T follicular helper cell (primary cell): ENCODE measurements at regions not wholly inside any gene's neighbourhood (a gene's known extent, or its start where the extent isn't known, plus 50 kb on each side); places are given as distances from the start of the nearest gene placed in this dataset.

Source experiments
- DNase-seq: peaks from one replicate; pipeline ENCODE4 v3.0.0-alpha.2; 2020; ENCODE audit warnings: low read depth

DNA sequence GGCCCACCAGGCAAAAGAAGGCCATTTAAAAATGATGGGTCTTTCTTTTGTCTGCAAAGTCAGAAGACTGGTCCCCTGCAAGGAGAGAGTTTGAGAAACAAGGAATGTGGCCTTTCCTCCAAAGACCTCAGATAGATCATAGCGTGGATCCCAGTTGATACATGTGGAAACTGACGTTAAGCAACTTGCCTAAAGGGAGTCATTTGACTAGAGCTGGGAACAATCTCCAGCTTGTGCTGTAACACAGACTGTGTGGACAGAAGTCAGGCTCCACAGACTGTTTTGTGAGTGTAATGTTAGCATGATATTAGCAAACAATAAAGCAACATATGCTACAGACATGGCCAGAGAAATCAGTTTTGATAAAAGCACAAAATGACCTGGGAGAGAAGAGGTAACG, 140.4 kb upstream of the CITED2 start:
- DNase-seq, result no peak

DNA sequence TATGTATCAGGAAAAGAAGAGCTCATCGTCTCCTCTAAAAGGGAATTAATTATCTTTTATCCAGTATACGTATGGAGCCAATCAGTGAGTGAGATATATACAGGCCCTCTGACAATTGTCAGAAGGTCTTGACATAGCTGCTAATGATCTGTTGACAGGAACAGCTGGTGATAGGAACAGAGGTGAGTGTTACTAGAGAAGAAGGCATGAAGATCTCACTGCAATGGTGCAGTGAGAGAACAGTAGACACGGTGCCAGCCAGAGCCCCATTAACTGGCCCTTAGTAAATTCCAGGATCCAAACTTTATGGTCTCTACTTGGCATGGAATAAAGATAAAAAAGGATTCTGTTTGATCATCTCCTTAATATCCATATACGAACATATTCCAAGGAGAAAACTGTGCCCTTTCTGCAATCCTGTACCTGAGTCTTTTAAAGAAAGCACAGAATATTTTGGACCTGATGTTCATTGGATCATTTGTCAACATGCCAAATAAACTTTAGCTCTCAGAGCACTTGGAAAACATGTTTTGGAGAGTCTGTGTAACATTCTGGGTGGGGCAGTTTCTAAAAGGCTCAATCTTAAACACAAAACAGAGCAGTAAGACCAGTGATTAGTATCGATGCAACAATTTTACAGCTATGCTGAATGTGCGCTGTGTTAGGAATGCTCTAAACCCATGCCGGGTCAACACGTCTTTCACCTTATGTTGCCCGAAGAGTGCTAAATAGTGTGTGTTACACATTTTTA, 135.8 kb upstream of the CITED2 start:
- no peak for DNase-seq

DNA sequence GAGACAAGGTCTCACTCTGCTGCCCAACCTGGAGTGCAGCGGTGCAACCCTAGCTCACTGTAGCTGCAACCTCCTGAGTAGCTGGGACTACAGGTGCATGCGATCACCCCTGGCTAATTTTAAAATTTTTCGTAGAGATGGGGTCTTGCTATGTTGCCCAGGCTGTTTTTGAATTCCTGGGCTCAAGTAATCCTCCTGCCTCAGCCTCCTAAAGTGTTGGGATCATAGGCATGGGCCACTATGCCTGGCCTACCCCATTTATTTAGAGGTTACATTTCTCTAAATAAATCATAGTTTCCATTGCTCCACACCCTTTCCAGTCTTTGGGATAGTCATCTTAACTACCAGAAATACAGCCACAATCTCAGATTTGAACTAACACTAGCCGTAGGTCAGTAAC, 134.7 kb upstream of the CITED2 start:
- no peak for DNase-seq

DNA sequence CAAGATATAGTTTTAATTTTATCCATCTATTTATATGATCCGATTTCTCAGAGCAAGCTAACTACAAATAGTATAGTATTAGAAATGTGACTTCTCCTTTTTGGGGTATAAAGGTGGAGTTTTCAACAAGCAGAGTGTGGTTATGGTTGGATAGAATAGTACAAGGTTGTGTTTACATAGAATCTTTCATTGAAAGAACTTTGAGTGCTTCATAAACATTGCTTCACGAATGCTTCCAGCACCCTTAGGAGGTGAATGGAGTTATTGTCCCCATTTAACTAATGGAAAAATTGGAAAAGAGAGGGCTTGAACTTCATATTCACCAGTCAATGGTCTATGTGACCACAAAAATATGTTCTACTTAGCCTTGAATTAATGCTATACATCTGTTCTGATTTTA, 134.1 kb upstream of the CITED2 start:
- DNase-seq, result no peak

DNA sequence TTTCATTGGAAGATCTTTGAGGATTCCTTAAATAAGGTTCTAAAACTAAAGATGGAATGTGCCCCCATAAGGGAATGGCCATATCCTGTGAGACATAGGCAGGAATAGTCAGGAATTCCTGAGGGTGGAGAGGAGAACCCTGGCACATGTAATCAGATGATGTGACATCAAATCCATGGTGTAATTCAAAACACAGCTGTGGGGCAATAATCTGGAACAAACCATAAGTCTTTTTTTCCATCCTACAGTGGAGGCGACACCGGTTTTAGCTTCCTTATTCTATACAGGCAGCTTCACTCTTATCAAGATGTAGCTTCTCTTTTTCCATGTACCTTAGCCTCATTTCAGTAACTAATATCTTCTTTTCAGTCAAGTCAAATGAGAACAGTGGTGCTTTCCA, 133.6 kb upstream of the CITED2 start:
- DNase-seq, result no peak

DNA sequence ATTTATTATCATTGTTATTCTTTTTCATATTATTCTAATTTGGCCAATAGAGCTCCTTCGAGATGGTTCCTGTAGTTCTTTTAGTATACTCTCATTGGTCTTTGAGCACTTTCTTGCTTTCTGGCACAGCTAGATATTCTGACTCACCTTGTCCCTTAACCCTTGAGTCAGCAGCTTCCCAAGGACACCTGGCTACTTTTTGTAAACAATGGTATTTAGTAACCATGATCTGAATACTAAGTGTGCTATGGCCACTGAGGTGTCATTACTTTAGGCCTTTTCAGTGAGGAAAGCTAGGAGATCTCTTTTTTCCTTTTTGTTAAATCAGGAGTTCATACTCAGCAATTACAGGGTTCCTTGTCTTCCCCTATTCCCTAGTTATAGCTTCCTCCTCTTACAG, 126.5 kb upstream of the CITED2 start:
- DNase-seq, result no peak

DNA sequence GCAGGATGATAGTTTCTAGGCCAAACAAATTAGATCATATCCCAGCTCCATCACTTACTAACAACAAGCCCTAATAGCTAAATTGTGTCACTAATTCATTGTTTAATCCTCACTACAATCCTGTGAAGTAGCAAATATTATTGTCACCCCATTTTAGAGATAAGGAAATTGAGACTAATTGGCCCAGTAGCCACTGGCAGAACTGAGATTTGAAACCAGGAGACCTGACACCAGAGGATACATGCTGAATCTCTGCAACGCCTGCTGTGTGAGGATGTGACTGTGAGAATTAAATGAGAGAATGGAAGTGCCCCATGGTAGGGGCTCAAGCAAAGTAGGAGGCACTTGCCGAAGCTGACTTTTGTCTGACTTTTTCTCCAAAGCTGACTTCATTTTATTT, 124.3 kb upstream of the CITED2 start:
- DNase-seq, result no peak

DNA sequence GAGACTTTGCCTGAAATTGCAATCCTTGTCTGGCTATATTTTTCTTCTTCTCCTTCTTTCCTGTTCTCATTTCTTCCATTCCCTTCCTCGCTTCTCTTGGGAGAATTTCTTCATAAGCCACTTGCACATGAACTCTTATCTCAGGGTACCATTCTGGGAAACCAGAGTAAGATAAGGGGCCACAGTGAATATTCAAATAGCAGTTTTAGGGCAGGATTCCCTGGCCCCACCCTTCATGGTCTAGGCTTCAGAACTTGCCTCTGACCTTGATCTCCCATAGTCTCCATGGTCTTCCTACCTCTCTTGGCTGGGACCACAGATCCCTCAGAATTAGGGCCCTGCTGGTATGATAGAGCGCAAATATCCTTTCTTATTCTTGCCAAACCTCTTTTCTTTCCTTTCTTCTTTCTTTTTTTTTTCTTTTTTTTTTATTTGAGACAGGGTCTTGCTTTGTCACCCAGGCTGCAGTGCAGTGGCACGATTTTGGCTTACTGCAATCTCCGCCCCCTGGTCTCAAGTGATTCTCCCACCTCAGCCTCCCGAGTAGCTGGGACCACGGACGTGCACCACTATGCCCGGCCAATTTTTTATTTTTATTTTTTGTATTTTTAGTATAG, 123.0 kb upstream of the CITED2 start:
- DNase-seq, result no peak

DNA sequence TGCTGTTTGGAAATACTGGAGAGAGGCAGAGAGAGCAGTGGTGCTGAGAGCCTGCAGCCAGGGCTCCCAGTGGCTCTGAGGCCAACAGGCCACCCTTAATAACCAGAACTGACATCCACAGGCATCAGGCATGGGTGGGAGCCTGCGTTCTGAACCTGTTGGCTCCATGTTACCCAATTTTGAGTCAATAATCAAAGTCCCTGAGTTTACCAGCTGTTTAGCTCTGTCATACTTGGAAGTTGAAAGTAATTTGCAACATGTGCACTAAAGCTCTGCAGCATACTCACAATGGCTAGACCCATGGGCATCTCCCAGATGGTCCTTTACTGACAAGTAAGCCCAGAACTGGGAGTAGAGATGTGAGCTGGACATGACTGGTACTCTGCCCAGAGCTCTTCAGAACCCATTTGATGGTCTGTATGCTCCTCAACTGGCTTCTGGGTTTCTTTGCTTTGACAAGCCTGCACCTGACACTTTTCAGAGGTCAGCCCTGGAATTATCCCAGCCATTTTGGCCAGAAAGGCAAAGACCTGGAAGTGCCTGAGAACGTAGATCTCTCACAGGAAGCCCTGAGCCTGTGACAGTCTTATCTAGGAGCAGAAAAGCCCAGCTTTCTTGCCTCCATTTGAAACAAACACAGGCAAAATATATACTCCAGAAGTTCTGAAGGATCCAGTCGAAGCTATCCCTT, 122.4 kb upstream of the CITED2 start:
- DNase-seq, result no peak

DNA sequence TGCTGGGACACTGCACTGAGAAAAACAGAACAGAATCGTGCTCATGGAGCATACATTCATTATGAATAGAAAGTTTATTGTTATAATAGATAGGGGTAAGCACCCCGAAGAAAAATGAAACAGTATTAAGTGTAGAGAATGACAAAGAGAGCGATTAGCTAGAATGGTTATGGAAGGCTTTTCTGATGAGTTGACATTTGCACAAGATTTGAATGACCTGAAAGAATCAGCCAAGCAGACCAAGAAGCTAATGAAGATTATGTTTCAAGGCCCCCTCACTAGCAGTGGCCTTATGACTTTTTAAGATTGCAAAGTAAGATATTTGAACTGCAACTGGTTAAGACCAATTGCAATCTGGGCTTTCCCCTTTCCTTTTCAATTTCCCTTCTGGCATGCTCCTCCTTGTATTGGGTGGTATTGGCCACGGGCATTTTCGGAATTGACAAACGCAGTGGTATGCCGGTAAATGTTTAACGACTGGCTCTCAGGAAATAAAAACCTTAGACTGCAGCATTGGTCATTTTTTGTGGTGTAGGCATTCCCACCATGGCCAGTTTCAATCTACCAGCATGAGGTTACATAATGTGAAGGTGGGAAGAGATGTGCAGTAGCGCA, 120.0 kb upstream of the CITED2 start:
- no peak for DNase-seq

DNA sequence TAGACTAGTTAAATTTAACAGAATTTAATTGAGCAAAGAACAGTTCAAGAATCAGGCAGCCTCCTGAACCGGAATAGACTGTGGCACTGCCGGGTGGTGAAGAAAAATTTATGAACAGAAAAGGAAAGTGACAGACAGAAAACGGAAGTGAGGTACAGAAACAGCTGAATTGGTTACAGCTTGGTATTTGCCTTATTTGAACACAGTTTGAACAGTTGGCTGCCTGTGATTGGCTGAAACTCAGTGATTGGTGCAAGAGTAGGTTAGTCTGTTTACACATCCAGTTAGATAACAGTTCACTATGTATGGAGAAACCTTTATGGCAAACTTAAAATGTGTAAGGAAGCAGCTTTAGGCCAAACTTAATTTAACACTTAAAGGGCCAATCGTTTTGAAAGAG, 116.0 kb upstream of the CITED2 start:
- no peak for DNase-seq

DNA sequence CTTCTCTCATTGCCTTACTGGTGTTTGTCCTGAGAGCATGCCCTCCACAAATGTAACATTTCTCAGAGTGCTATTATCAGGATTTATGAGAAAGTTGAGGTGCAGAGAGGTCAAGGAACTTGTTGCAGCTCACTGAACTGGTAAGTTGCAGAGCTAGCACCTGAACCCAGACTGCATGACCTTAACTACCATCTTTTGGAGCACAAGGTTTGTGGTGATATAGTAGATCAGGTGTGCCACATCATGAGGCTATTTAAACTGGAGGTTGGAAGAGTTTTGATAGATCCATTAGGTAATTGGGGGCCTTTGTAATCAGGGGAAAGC, 112.0 kb upstream of the CITED2 start:
- no peak for DNase-seq

DNA sequence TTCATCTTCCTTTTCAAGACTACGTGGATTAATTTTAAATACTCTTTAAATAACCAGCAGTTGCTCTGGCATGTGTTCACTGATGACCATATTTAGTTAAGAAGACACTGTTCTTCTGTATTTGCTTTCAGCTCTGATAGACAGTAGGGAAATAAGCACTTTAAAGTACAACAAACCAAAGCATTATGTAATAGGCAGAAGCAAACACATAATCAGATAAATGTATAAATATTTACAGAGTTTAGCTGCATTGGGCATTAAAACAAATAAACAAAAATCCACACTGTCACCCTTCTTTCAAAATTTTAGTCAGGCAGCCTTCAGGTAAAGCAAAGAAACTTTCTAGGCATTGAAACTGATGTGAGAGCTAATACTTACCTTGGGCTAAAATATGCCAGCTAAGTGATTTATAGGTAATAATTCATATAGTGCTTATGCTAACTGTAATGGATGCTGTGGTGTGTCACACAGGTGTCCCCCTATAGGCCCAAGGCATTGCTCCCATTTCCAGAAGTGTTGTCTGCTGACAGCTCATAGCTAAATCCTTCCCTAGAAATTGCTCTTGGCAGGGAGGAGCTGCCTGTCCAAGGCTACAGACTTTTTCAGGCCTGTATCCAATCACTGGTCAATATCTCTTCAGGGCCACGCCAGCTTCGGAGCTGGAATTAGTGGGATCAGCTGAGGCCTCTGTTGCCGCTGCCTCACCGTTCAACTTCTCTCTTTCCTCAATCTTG, 111.5 kb upstream of the CITED2 start:
- no peak for DNase-seq

DNA sequence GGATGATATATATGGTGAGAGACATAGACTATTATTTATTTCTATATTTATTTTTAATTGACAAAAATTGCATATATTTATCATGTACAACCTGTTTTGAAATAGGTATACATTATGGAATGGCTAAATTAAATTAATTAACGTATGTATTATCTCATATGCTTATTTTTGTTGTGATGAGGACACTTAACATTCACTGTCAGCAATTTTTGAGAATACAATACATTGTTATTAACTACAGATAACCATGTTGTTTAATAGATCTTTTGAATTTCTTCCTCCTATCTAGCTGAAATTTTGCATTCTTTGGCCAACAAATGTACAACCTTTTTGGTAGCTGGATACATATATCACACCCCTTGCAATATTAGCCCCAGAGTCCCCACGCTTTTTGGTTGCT, 110.7 kb upstream of the CITED2 start:
- DNase-seq, result no peak

DNA sequence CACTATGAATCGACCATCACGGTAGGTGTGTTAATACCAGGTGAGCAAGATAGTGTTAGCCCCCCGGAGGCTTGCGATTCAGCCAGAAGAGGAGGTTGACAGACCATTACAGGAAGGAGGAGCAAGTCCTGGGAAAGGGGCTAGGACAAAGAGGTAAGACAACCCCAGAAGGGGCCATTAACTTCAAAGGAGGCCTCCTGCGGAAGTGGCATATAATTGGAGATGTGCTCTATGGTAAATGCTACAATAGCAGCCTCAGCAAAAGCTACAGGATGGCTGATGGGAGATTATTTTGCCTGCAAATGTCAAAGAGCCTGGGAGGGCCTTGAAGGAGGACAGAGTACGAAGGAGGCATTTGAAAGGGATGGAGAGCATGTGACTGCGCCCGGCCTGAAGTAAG, 108.6 kb upstream of the CITED2 start:
- DNase-seq, result no peak

DNA sequence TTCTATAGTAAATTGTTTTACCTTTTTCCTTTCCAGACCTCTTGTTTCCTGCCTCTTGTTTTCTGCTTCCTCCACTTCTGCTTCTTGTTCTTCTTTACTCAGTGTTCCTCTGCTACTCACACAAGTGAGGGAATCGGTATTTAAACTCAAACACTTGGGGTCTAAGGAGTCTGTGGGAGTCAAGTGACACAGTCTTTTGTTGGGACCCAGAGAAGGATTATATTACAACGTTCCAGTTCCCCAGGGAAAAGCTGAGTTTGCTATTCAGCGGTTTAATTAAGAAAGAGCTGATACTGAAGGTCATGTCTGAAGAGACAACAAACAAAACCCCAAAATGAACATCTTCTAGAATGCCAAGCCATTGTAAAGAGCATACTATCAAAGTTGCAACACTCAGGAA, 107.8 kb upstream of the CITED2 start:
- DNase-seq, result no peak

DNA sequence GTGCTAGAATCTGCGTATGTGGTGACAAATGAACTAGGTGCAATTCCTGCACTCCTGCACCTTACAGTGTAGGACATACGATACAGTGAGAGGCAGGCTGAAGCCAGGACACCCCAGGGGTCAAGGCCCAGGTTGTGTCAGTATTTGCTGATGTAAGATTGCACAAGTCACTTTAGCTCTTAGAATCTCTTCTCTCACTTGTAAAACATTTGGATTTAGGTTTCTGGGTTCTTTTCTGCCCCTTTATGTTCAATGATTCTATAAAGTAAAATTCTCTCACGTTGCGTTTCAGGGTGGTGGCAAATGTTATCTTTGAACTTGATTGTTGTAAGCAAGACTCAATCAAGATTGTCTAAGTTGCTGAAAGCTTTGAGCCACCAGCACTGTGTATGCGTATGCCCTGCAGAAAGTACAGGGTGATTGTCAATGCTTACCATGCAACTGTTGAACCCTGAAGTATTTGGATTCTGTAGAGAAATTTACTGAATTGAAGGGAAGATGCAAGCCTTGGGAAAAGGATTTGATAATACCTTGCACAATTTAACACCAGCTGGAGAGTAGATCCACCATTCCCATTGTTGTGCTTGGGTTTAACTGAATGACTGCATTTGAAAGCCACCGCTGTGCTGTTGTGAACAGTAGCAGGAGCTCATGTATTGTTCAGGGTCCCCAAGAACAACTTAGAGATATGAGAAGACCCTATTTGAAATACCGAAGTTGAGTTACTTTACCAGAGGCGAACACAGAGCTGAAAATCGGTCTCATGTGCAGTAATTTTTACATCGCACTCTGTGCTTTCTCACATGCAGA, 106.1 kb upstream of the CITED2 start:
- DNase-seq, result no peak

DNA sequence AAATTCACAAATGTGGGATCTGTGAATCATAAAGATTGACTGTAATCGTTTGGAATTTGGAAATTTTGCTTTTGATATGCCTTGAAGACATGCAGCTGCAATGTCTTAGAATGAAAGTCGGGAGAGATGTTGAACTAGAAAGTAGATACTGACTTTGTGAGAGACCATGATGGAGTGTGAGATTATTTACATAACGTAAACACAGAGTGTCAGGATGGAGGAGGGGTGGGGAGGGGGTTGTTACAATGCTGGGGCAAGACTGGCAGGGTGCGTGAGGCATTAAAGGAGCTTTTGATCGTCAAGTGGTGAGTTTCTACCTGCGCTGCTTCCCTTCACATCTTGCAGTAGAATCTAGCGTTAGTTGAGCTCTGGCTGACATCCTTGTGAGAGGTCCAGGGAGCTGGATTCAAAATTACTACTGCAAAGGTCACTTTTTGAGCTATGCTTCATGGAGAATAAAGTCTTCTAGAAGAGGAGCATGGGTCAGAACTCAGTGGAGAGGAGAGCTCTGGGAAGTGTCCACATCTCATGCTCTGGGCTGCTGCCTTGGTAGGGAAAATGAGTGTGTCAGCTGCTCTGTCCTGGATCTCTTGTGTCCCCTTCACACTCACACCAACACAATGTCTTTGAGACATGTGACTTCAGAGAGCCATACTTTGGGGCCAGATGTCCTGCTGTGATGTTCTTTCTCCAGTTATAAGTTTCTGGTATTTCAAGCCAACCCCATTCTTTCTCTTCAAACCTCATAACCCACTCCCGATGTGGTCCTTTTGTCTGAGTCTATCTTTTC, 105.2 kb upstream of the CITED2 start:
- no peak for DNase-seq

DNA sequence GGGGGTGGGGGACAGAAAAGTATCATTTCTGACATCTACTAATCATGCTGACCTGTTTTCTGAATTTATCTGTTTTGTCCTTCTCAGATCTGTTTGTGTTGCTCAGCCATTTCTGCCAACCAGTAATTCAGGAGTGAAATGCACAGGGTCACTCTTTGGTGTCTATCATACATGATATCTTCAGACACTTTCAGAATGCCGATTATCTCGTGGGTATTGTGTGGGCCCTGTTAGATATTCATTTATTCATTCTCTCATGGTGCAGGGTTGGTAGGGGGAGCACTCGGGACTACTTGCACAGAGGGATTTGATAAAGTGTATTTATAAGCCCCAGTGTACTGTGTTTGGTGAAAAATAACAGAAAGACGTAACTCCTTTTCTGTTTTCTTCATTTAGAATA, 101.2 kb upstream of the CITED2 start:
- DNase-seq, result no peak

DNA sequence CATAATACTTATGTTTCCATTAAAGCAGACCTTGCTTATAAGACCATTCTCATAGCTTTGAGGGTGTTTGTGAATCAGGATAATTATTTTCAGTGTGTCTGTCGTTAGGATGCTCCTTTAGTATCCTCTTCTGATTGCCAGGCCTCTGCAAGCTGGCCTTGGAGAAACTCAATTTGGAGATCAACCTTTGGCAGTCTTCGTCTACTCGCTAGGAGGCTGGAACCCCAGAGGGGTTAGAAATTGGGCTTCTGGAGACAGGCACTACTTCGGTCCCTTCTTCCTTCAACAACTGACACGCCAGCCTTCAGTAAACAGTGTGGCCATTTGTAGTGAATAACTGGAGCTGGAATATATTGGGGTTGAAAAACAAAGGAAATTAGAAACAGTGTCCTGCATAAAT, 100.8 kb upstream of the CITED2 start:
- no peak for DNase-seq
